CD4-positive, alpha-beta T cell (primary cell): ENCODE measurements at regions not wholly inside any gene's neighbourhood (a gene's known extent, or its start where the extent isn't known, plus 50 kb on each side); places are given as distances from the start of the nearest gene placed in this dataset.
"Not testable (repeated sequence)": the region's sequence is repeated elsewhere in the genome, so short reads cannot be mapped to it uniquely, and the experiment has no call there.

Experiments
- ATAC-seq: fragments of 200-7000 bp; cut with Tn5 transposase; one replicate; pipeline ENCODE4 v1.10.0; 2022; ENCODE audit warnings: mild to moderate bottlenecking; ENCODE audit not compliant: poor library complexity
- CTCF ChIA-PET: fragments of 350-600 bp; sonication (Branson Sonifier 250); formaldehyde crosslinking; loops from one replicate; lab custom pipeline; 2021; ENCODE audit warnings: antibody characterized with exemption, inconsistent platforms; lab: Charles Lee
- POLR2A ChIA-PET: fragments of 350-600 bp; sonication (Branson Sonifier 250); formaldehyde crosslinking; loops from one replicate; lab custom pipeline; 2021; ENCODE audit warnings: antibody characterized with exemption, inconsistent platforms; lab: Charles Lee
- DNase-seq, 14 experiments: peaks; one replicate each; pipeline ENCODE4 v3.0.0-alpha.2; 2013 to 2020; ENCODE audit warnings: mixed read lengths in 2 of 14
- H3K27ac ChIP-seq, 2 donors: one replicate each; pipeline versions ENCODE4 v1.5.1 to v1.7.0; 2013; ENCODE audit warnings: low read length in 2 of 2, low read depth in 1 of 2, mild to moderate bottlenecking in 1 of 2
- H3K27me3 ChIP-seq, 2 experiments: 1 replicate in 1 of 2; 2 replicates in 1 of 2; pipeline versions ENCODE4 v1.6.1 to v1.7.0; 2013; ENCODE audit warnings: low read length in 2 of 2, control low read depth in 1 of 2, mild to moderate bottlenecking in 1 of 2, moderate library complexity in 1 of 2; ENCODE audit not compliant: insufficient read depth in 2 of 2, control insufficient read depth in 1 of 2
- H3K36me3 ChIP-seq: one replicate; pipeline ENCODE4 v1.6.1; 2013; ENCODE audit warnings: low read length, control low read depth; ENCODE audit not compliant: insufficient read depth
- H3K4me1 ChIP-seq: one replicate; pipeline ENCODE4 v1.6.1; 2013; ENCODE audit warnings: low read length, control low read depth; ENCODE audit not compliant: insufficient read depth
- H3K4me3 ChIP-seq: one replicate; pipeline ENCODE4 v1.5.1; 2013; ENCODE audit warnings: mild to moderate bottlenecking, low read length, moderate library complexity
- H3K9me3 ChIP-seq, 2 experiments: 1 replicate in 1 of 2; 2 replicates in 1 of 2; pipeline versions ENCODE4 v1.6.1 to v1.7.0; 2013; ENCODE audit warnings: low read length in 2 of 2, mild to moderate bottlenecking in 2 of 2, control low read depth in 1 of 2, moderate library complexity in 1 of 2; ENCODE audit not compliant: control insufficient read depth in 1 of 2, insufficient read depth in 1 of 2
- H3K27ac Mint-ChIP-seq: one replicate; pipeline ENCODE4 v1.8.0; 2020; ENCODE audit warnings: mixed read lengths
- H3K27me3 Mint-ChIP-seq: one replicate; pipeline ENCODE4 v1.8.0; 2021; ENCODE audit warnings: mixed read lengths
- H3K36me3 Mint-ChIP-seq: one replicate; pipeline ENCODE4 v1.8.0; 2021; ENCODE audit warnings: low read depth, mixed read lengths
- H3K4me1 Mint-ChIP-seq: one replicate; pipeline ENCODE4 v1.8.0; 2021; ENCODE audit warnings: low read depth, mixed read lengths
- H3K4me3 Mint-ChIP-seq: one replicate; pipeline ENCODE4 v1.8.0; 2020; ENCODE audit warnings: mild to moderate bottlenecking, mixed read lengths
- H3K9me3 Mint-ChIP-seq: one replicate; pipeline ENCODE4 v1.8.0; 2020; ENCODE audit warnings: mixed read lengths
- CTCF ChIP-seq: fragments of 200-600 bp; IDR thresholded peaks from one replicate; pipeline ENCODE4 v1.8.0; 2022; ENCODE audit warnings: antibody characterized with exemption, mild to moderate bottlenecking
- intact Hi-C, 2 experiments: fragments of 100-400 bp; cut with DNase I in 1 of 2; cut with micrococcal nuclease in 1 of 2; formaldehyde crosslinking; loops; one replicate each; pipeline versions ENCODE4 v1.15.1 to v1.9.0; 2023 to 2025; cut with DNase I, micrococcal nuclease

DNA sequence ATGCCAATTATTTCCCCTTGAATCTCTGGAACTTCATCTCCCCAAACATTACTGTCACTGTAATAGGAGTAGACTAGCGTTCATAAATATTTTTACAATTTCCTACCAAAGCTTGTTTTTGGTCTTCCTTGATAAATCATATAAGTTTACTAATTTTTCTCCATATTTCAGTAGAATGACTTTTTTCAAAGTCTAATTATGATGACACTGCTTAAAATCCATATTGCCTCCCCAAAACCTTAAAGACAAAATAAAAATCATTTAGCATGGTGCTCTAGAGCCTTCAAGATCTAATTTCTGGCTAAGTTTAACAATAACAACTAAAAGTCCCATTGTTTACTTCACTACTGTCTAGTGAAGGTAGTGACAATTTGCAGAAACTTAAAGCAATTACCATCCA is 474.2 kb upstream of the CHRM3 start:
- POLR2A ChIA-PET: no interaction called here

GRCh38 chr1:238902752-238903151 is 483.6 kb upstream of the CHRM3 start:
- H3K4me1 ChIP-seq, H3K27ac Mint-ChIP-seq, DNase-seq, H3K4me3 ChIP-seq, H3K27me3 Mint-ChIP-seq, H3K36me3 ChIP-seq, H3K27me3 ChIP-seq, H3K4me1 Mint-ChIP-seq, H3K27ac ChIP-seq, ATAC-seq, CTCF ChIA-PET, intact Hi-C loops, H3K36me3 Mint-ChIP-seq, POLR2A ChIA-PET, H3K4me3 Mint-ChIP-seq: not testable (repeated sequence)
- H3K9me3 Mint-ChIP-seq: peaks cover 15% of the 10 kb centered on the region
- peaks cover 0 to 13% of the 10 kb centered on the region in 2 experiments for H3K9me3 ChIP-seq

More for the DNA sequence above, 474.2 kb upstream of the CHRM3 start:
- Histone ChIP-seq H3K4me1 (no peaks in the 10 kb centered on the region), H3K27me3 (no peaks in the 10 kb centered on the region), H3K4me3 (no peak overlapping the region), H3K27ac (no peak overlapping the region), H3K9me3 (peaks cover 0 to 4% of the 10 kb centered on the region in 2 experiments), H3K36me3 (no peaks in the 10 kb centered on the region)
- H3K27ac Mint-ChIP-seq: no peak overlapping the region
- no peak for ATAC-seq
- peaks cover 2% of the 10 kb centered on the region for H3K9me3 Mint-ChIP-seq
- TF ChIP-seq CTCF: no peak
- intact Hi-C loops: no loop called here
- CTCF ChIA-PET: no interaction called here
- no peaks in the 10 kb centered on the region for H3K27me3 Mint-ChIP-seq
- H3K4me3 Mint-ChIP-seq: no peak overlapping the region
- no peaks in the 10 kb centered on the region for H3K4me1 Mint-ChIP-seq
- no peaks in the 10 kb centered on the region for H3K36me3 Mint-ChIP-seq
- DNase-seq: no peak

DNA sequence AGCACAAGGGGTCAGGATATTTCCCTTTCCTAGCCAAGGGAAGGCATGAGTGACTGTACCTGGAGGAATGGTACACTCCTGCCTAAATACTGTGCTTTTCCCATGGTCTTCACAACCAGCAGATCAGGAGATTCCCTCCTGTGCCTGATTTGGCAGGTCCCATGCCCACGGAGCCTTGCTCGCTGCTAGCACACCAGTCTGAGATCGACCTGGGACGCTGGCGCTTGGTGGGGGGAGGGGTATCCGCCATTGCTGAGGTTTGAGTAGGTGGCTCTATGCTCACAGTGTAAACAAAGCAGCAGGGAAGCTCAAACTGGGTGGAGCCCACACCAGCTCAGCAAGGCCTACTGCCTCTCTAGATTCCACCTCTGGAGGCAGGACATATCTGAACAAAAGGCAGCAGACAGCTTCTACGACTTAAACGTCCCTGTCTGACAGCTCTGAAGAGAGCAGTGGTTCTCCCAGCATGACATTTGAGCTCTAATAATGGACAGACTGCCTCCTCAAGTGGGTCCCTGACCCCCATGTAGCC is 486.0 kb upstream of the CHRM3 start:
- intact Hi-C loops: no loop called here
- no peak overlapping the region for H3K4me3 Mint-ChIP-seq
- peaks cover 15% of the 10 kb centered on the region for H3K9me3 Mint-ChIP-seq
- Histone ChIP-seq H3K9me3 (peaks cover 0 to 13% of the 10 kb centered on the region in 2 experiments), H3K4me1 (no peaks in the 10 kb centered on the region), H3K27ac (no peak overlapping the region), H3K27me3 (no peaks in the 10 kb centered on the region), H3K36me3 (no peaks in the 10 kb centered on the region), H3K4me3 (no peak overlapping the region)
- H3K27ac Mint-ChIP-seq: no peak overlapping the region
- no peaks in the 10 kb centered on the region for H3K27me3 Mint-ChIP-seq
- ChIA-PET CTCF (no interaction called here), POLR2A (no interaction called here)
- no peaks in the 10 kb centered on the region for H3K36me3 Mint-ChIP-seq
- DNase-seq (no peak), ATAC-seq (no peak)
- TF ChIP-seq CTCF: no peak
- no peaks in the 10 kb centered on the region for H3K4me1 Mint-ChIP-seq

- Mint-ChIP-seq H3K27me3 (no peaks in the 10 kb centered on the region), H3K27ac (no peak overlapping the region), H3K4me3 (no peak overlapping the region), H3K36me3 (no peaks in the 10 kb centered on the region), H3K9me3 (peaks cover 15% of the 10 kb centered on the region), H3K4me1 (no peaks in the 10 kb centered on the region)
- Histone ChIP-seq H3K27ac (no peak overlapping the region), H3K4me3 (no peak overlapping the region), H3K27me3 (no peaks in the 10 kb centered on the region), H3K36me3 (no peaks in the 10 kb centered on the region), H3K4me1 (no peaks in the 10 kb centered on the region), H3K9me3 (peaks cover 0 to 17% of the 10 kb centered on the region in 2 experiments)
- intact Hi-C loops: no loop called here
- CTCF ChIA-PET: no interaction called here
- POLR2A ChIA-PET: no interaction called here
- DNase-seq (no peak), ATAC-seq (no peak)
- TF ChIP-seq CTCF: no peak
These were observed 487.5 kb upstream of the CHRM3 start for GRCh38 chr1:238898856-238899255.
